GM23338 (cell line): ENCODE measurements at regions not wholly inside any gene's neighbourhood (a gene's known extent, or its start where the extent isn't known, plus 50 kb on each side); places are given as distances from the start of the nearest gene placed in this dataset.

Experiments
- CREB1 ChIP-seq: fragments of 250-450 bp; sonication (Bioruptor Pico); IDR thresholded peaks from 2 replicates; pipeline ENCODE4 v1.5.0; 2020; ENCODE audit warnings: low read depth, mild to moderate bottlenecking, moderate library complexity
- CTCF ChIP-seq, 2 experiments: fragments of 200-600 bp in 1 of 2; sonication (generic) in 1 of 2; conservative IDR thresholded peaks; 2 replicates each; pipeline versions ENCODE4 v1.5.1 to v1.6.1; 2016 to 2017; ENCODE audit warnings: antibody characterized with exemption in 2 of 2, low read depth in 2 of 2, mild to moderate bottlenecking in 2 of 2, moderate library complexity in 1 of 2
- ETS1 ChIP-seq: IDR thresholded peaks from 2 replicates; pipeline ENCODE4 v1.6.1; 2016; ENCODE audit warnings: antibody characterized with exemption
- EZH2phosphoT487 ChIP-seq: fragments of 200-600 bp; sonication (generic); IDR thresholded peaks from one replicate; pipeline ENCODE4 v1.8.1; 2018; ENCODE audit warnings: antibody characterized with exemption; ENCODE audit not compliant: unreplicated experiment
- NANOG ChIP-seq: IDR thresholded peaks from 2 replicates; pipeline ENCODE4 v1.6.1; 2016; ENCODE audit warnings: antibody characterized with exemption, borderline replicate concordance
- STAT1 ChIP-seq: IDR thresholded peaks from one replicate; pipeline ENCODE4 v1.6.1; 2016; ENCODE audit warnings: antibody characterized with exemption; ENCODE audit not compliant: unreplicated experiment
- ZNF331 ChIP-seq: fragments of 250-450 bp; sonication (Bioruptor Pico); IDR thresholded peaks from 2 replicates; pipeline ENCODE4 v1.5.0; 2020; ENCODE audit warnings: low read depth, mild to moderate bottlenecking, moderate library complexity
- ZNF462 ChIP-seq: fragments of 250-450 bp; sonication (Bioruptor Pico); IDR thresholded peaks from 2 replicates; pipeline ENCODE4 v1.5.0; 2020; ENCODE audit warnings: mild to moderate bottlenecking, moderate library complexity
- TF ChIP-seq, protein P1 (sequence below): IDR thresholded peaks from one replicate; pipeline ENCODE4 v1.6.1; 2018; ENCODE audit warnings: antibody characterized with exemption; ENCODE audit not compliant: unreplicated experiment

DNA sequence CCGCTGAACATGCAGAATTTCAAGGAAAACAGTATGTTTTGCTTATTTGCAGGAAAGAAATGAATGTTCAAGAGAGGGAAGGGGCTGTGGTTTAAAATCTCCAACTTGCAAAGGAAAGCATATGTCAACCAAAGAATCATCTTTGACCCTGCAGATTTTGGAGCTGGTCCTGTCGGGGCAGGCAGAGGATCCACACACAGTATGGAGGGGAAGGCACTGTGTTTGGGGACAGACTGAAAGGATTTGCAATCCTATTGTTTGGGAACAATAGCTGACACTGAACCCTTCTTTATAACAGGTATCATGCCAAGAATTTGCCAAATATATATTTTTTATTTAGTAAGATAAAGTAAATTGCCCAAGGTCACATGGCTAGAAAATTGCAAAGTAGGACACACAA is 121.4 kb upstream of the ZNF618 start (continued):
- no peak for TF ChIP-seq ZNF462 (CRISPR knock-in tag)
- TF ChIP-seq CTCF (conservative IDR thresholded peaks at IDR 0.05; ENCODE audit: low read depth in 2 of 2): no peak
- TF ChIP-seq NANOG: no peak
- TF ChIP-seq ETS1: no peak
- no peak for TF ChIP-seq CREB1 (CRISPR knock-in tag)
- TF ChIP-seq, protein P1, sequence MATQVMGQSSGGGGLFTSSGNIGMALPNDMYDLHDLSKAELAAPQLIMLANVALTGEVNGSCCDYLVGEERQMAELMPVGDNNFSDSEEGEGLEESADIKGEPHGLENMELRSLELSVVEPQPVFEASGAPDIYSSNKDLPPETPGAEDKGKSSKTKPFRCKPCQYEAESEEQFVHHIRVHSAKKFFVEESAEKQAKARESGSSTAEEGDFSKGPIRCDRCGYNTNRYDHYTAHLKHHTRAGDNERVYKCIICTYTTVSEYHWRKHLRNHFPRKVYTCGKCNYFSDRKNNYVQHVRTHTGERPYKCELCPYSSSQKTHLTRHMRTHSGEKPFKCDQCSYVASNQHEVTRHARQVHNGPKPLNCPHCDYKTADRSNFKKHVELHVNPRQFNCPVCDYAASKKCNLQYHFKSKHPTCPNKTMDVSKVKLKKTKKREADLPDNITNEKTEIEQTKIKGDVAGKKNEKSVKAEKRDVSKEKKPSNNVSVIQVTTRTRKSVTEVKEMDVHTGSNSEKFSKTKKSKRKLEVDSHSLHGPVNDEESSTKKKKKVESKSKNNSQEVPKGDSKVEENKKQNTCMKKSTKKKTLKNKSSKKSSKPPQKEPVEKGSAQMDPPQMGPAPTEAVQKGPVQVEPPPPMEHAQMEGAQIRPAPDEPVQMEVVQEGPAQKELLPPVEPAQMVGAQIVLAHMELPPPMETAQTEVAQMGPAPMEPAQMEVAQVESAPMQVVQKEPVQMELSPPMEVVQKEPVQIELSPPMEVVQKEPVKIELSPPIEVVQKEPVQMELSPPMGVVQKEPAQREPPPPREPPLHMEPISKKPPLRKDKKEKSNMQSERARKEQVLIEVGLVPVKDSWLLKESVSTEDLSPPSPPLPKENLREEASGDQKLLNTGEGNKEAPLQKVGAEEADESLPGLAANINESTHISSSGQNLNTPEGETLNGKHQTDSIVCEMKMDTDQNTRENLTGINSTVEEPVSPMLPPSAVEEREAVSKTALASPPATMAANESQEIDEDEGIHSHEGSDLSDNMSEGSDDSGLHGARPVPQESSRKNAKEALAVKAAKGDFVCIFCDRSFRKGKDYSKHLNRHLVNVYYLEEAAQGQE: no peak
- TF ChIP-seq STAT1: no peak
- no peak for TF ChIP-seq ZNF331
- no peak for TF ChIP-seq EZH2phosphoT487
